MG63 (cell line): ENCODE measurements at regions not wholly inside any gene's neighbourhood (a gene's known extent, or its start where the extent isn't known, plus 50 kb on each side); places are given as distances from the start of the nearest gene placed in this dataset.
A peak's percentile ranks its signal among the peaks of the same experiment; 100 is the strongest.
"Not testable (repeated sequence)": the region's sequence is repeated elsewhere in the genome, so short reads cannot be mapped to it uniquely, and the experiment has no call there.

Experiments
- DNase-seq: peaks from one replicate; pipeline ENCODE4 v3.0.0-alpha.2; 2020
- H3K27me3 ChIP-seq: fragments of 250-450 bp; sonication (Bioruptor Pico); 2 replicates; pipeline ENCODE4 v1.5.1; 2020; ENCODE audit warnings: mild to moderate bottlenecking, moderate library complexity
- H3K36me3 ChIP-seq: fragments of 250-450 bp; sonication (Bioruptor Pico); 2 replicates; pipeline ENCODE4 v1.5.1; 2020; ENCODE audit warnings: mild to moderate bottlenecking, moderate library complexity
- H3K4me3 ChIP-seq: fragments of 250-450 bp; sonication (Bioruptor Pico); 2 replicates; pipeline ENCODE4 v1.5.1; 2020; ENCODE audit warnings: mild to moderate bottlenecking, moderate library complexity
- H3K9me3 ChIP-seq: fragments of 250-450 bp; sonication (Bioruptor Pico); 2 replicates; pipeline ENCODE4 v1.5.1; 2020; ENCODE audit warnings: mild to moderate bottlenecking, moderate library complexity

GRCh38 chr20:56689318-56689717, 60.2 kb downstream of the TFAP2C start:
- no peaks in the 10 kb centered on the region for H3K36me3 ChIP-seq
- no peak overlapping the region for H3K4me3 ChIP-seq
- H3K27me3 ChIP-seq: no peaks in the 10 kb centered on the region
- peak; percentile 76 for DNase-seq
- H3K9me3 ChIP-seq: no peaks in the 10 kb centered on the region

DNA sequence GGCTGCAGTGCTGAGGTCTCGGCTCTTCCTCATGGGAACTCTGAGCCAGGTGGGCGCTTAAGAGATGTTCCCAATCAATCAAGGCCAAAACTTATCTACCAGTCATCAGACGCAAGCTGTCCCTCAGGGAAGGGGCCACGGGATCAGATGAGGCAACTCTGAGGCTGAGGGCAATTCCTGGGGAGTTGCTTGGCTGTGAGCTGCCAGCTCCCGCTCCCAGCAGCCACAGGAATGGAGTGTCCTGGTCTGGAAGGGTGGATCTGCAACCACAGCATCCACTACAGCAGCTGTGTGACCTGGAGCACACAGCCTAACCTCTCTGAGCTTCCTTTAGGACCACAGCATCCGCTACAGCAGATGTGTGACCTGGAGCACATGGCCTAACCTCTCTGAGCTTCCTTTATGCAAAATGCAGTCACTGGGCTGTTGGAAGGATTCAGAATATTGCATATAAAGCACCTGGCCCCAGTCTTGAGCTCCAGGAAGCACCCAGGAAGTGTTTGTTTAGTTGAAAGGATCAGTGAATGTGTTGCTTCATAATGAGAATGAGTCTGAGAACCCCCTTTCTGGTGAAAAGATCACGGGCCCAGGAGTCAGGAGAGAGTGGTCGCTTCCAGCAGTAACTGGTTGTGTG, 60.9 kb downstream of the TFAP2C start:
- Histone ChIP-seq H3K9me3 (no peaks in the 10 kb centered on the region), H3K36me3 (no peaks in the 10 kb centered on the region), H3K27me3 (no peaks in the 10 kb centered on the region), H3K4me3 (no peak overlapping the region)
- peak; percentile 39 for DNase-seq

GRCh38 chr20:56690531-56691175, 61.5 kb downstream of the TFAP2C start:
- DNase-seq: no peak
- no peaks in the 10 kb centered on the region for H3K36me3 ChIP-seq
- H3K27me3 ChIP-seq: no peaks in the 10 kb centered on the region
- no peaks in the 10 kb centered on the region for H3K9me3 ChIP-seq
- H3K4me3 ChIP-seq: no peak overlapping the region

- no peaks in the 10 kb centered on the region for H3K36me3 ChIP-seq
- H3K27me3 ChIP-seq: no peaks in the 10 kb centered on the region
- no peaks in the 10 kb centered on the region for H3K9me3 ChIP-seq
- no peak for DNase-seq
- no peak overlapping the region for H3K4me3 ChIP-seq
Measured at GRCh38 chr20:56691325-56691998, 62.4 kb downstream of the TFAP2C start.

DNA sequence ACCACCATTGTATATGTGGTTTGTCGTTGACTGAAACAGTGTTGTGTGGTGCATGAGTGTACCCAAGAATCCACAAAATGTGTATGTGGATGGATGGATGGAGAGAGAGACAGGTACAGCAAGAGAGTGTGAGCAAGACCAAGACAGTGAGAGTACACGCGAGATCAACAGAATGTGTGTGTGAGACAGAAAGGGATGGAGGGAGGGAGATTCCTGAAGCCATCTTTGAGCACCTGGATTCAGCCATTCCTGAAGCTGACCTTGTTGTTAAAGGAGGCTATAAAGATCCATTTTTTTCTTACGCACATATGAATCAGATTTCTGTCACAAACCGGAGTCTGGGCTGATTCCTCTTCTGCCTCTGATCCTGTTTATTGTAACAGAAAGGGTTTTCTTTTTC, 64.1 kb downstream of the TFAP2C start:
- Histone ChIP-seq H3K27me3 (no peaks in the 10 kb centered on the region), H3K36me3 (no peaks in the 10 kb centered on the region), H3K9me3 (no peaks in the 10 kb centered on the region), H3K4me3 (no peak overlapping the region)
- DNase-seq: no peak

DNA sequence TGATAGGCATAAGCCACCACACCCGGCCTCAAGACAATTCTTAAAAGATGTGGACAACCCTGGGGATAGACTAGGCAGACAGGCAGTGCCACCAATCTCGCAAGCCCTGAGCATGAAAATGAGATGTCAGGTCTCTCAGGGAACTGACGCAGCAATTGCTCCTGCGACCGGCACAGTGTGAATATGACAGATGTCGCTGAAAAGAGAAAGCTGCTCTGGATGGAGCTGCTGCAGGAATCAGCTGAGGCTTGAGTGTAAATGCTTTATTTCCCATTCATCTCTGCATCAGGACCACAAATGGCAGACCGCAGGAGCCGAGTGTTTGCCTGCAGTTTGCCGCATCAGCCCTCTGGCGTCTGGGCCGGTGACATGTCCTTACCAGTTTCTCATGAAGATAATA, 68.4 kb downstream of the TFAP2C start:
- no peak overlapping the region for H3K4me3 ChIP-seq
- H3K27me3 ChIP-seq: no peaks in the 10 kb centered on the region
- H3K9me3 ChIP-seq: no peaks in the 10 kb centered on the region
- DNase-seq: no peak
- no peaks in the 10 kb centered on the region for H3K36me3 ChIP-seq

DNA sequence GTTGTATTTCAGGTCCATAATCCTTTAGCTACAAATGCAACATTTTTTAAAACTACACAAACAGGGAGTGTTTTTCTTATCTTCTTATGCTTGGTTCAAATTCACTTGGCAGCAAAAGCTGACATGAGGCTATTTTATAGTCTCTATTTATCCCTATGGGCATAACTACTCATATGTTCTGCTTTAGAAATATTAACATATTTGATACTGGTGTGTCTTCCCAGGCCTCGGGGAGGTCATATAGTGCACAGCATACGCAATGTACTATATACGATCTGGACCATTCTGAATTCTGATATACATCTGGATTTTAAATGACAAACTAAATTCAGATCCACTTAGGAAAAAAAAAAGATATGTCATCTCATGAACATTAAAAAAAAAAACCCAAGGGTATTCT, 69.2 kb downstream of the TFAP2C start:
- Histone ChIP-seq H3K9me3 (no peaks in the 10 kb centered on the region), H3K36me3 (no peaks in the 10 kb centered on the region), H3K4me3 (no peak overlapping the region), H3K27me3 (no peaks in the 10 kb centered on the region)
- no peak for DNase-seq

GRCh38 chr20:56698749-56699148, 69.6 kb downstream of the TFAP2C start:
- no peak overlapping the region for H3K4me3 ChIP-seq
- no peaks in the 10 kb centered on the region for H3K9me3 ChIP-seq
- no peak for DNase-seq
- H3K27me3 ChIP-seq: no peaks in the 10 kb centered on the region
- no peaks in the 10 kb centered on the region for H3K36me3 ChIP-seq

DNA sequence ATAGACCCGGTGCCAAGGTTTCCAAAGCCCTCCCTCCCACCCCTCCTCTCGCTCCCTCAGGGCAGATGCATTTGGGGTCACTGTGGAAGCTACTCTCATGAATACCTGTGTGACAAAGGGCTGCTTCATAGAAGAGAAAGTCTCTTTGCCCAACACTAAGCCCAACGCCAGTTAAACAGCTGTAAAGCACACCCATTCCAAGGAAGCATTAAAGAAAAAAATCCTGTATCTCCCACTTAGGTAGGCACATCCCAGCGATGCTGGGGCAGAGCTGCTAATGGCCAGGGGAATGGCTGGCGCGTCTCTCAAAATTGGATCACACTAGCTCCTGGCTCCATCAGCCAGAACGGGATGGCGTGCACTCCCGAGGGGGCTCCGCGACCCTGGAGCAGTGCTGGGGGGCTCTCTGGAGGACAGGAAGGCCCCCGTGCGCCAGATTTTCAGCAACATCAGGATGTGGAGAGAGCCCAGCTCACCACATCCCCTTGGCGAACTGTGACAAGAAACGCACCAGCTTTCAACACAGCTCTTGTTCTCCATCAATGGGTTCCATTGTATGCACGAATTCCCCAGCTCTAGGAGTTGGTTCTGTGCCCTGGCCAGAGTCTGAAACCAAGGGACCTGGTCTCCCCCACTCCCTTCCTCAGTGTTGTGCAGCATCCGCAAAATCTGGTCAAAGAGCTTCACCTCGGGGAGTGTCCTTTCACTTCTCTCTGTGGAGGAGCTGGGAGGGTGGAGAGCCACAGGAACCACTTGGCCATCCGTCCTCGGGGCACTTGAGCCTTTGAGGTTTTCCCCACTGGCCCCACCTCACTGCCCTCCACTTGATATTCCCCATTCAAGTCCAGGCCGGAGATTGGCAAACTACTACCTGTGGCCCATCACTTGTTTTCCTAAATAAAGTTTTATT, 74.1 kb downstream of the TFAP2C start:
- H3K4me3 ChIP-seq: no peak overlapping the region

DNA sequence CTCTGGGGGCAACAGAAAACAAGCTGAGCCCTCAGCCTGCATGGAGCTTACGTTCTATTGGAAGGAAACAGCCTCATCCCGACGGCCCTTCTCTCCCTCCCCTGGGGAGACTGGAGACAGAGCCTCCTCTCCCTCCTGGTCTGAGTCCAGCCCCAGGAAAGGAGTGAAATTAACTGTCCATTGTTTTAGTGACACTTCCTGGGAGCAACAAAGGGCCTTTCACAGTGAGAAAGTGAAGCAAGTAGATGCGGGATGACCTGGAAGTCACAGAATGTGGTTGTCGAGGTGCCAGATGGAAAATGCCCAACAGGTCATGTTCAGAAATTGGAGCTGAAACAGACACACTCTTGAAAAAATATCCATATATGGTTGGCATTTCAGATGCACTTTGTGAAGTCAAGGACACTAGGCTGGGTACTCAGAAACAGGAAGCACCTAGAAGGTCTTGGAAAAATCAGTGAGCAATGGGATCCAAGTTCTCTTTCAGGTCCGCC, 77.8 kb downstream of the TFAP2C start:
- no peaks in the 10 kb centered on the region for H3K36me3 ChIP-seq
- H3K27me3 ChIP-seq: no peaks in the 10 kb centered on the region
- DNase-seq: no peak
- H3K9me3 ChIP-seq: no peaks in the 10 kb centered on the region
- H3K4me3 ChIP-seq: no peak overlapping the region

More for the DNA sequence above, 74.1 kb downstream of the TFAP2C start:
- no peak for DNase-seq
- Histone ChIP-seq H3K36me3 (no peaks in the 10 kb centered on the region), H3K9me3 (no peaks in the 10 kb centered on the region), H3K27me3 (no peaks in the 10 kb centered on the region)

DNA sequence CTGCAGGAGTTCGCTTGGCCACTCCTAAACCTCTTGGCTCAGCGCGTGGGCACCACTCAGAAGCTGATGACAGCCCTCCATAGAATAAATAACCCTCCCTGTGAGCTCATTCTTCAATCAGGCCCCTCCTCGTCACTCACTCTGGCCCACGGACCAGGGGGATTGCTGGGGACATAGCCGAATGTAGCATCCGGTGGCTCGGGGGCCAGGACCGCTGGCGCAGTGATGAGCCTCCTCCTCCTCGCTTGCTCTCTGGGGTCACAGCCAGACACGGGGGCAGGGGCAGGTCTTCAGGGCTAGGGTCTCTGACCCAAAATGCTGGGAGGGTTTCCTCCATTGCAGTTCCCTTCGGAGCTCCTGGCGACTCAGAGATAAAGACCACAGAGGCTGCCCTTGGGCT, 79.9 kb downstream of the TFAP2C start:
- no peak for DNase-seq
- H3K27me3 ChIP-seq: no peaks in the 10 kb centered on the region
- H3K4me3 ChIP-seq: no peak overlapping the region
- no peaks in the 10 kb centered on the region for H3K36me3 ChIP-seq
- H3K9me3 ChIP-seq: no peaks in the 10 kb centered on the region

- Histone ChIP-seq H3K36me3 (no peaks in the 10 kb centered on the region), H3K9me3 (no peaks in the 10 kb centered on the region), H3K27me3 (no peaks in the 10 kb centered on the region)
Measured at GRCh38 chr20:56710125-56710524, 81.0 kb downstream of the TFAP2C start.

GRCh38 chr20:56710577-56710976, 81.5 kb downstream of the TFAP2C start:
- not testable (repeated sequence) for H3K27me3 ChIP-seq, H3K4me3 ChIP-seq, H3K9me3 ChIP-seq, DNase-seq, H3K36me3 ChIP-seq

More at GRCh38 chr20:56710125-56710524, 81.0 kb downstream of the TFAP2C start:
- no peak for DNase-seq
- H3K4me3 ChIP-seq: no peak overlapping the region

GRCh38 chr20:56711018-56711417, 81.9 kb downstream of the TFAP2C start:
- no peak overlapping the region for H3K4me3 ChIP-seq
- DNase-seq: peak; percentile 66
- H3K27me3 ChIP-seq: no peaks in the 10 kb centered on the region
- no peaks in the 10 kb centered on the region for H3K36me3 ChIP-seq
- H3K9me3 ChIP-seq: no peaks in the 10 kb centered on the region

DNA sequence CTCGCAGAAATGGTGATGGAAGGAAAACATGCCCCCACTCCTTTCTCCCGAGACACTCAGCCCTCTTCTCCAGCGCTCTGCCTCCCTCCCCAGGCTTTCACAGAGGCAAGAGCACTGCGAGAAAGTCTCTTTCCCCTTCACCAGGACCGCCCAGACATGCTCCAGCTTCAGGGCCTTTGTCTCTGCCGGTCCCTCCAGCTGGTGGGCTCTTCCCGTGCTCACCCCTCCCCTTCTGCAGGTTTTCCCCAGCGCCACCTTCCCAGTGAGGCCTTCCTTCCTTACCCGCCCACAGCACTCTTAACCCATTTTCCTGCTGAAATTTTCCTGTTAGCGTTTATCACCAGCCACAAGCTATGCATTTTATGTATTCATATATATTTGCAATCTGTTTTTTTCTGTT, 86.2 kb downstream of the TFAP2C start:
- H3K9me3 ChIP-seq: no peaks in the 10 kb centered on the region
- no peaks in the 10 kb centered on the region for H3K36me3 ChIP-seq
- no peak for DNase-seq
- no peaks in the 10 kb centered on the region for H3K27me3 ChIP-seq
- no peak overlapping the region for H3K4me3 ChIP-seq

DNA sequence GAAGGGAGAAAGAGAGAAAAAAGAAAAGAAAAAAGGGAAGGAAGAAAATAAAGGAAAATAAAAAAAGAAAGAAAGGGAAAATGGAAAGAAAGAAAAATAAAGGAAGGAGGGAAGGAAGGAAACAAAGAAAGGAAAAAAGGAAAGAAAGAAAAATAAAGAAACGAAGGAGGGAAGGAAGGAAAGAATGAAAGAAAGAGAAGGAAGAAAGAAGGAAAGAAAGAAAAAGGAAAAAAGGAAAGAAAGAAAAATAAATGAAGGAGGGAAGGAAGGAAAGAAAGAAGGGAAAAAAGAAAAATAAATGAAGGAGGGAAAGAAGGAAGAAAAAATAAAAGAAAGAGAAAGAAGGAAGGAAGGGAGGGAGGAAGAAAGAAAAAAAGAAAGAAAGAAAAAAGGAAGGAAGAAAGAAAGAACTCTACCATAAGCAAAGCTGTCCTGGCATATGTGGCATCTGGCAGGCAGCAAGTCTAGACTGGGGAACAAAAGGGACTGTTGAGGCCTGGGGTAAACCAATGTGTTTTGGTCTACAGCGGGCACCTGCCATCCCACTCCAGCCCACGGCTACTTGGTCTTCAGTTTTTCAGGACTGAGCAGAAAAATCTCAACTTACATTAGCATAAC, 86.9 kb downstream of the TFAP2C start:
- Histone ChIP-seq H3K4me3 (no peak overlapping the region), H3K9me3 (no peaks in the 10 kb centered on the region), H3K27me3 (no peaks in the 10 kb centered on the region), H3K36me3 (no peaks in the 10 kb centered on the region)
- DNase-seq: no peak
